ENCODE measurements at regions not wholly inside any gene's neighbourhood (a gene's known extent, or its start where the extent isn't known, plus 50 kb on each side); places are given as distances from the start of the nearest gene placed in this dataset.

GRCh38 chr12:125797421-125798175 is 732.4 kb downstream of the AACS start:
- TF ChIP-seq CTCF (IDR thresholded peaks at IDR 0.05), result no peak
- TF ChIP-seq POLR2AphosphoS5 (IDR thresholded peaks at IDR 0.05), result no peak
- no peak for TF ChIP-seq EP300 (IDR thresholded peaks at IDR 0.05)
